ENCODE measurements at regions not wholly inside any gene's neighbourhood (a gene's known extent, or its start where the extent isn't known, plus 50 kb on each side); places are given as distances from the start of the nearest gene placed in this dataset.

- ATAC-seq (no peak), DNase-seq (no peak)
- H3K36me3 ChIP-seq (ENCODE audit: control insufficient read depth in 2 of 3, insufficient read depth in 3 of 3, low read length in 3 of 3), result no peaks in the 10 kb centered on the region
- Mint-ChIP-seq H3K27me3 (peaks cover 0 to 16% (median 0%) of the 10 kb centered on the region in 5 donors), H3K4me1 (no peaks in the 10 kb centered on the region), H3K9me3 (peaks cover 0 to 3% (median 0%) of the 10 kb centered on the region in 11 donors), H3K27ac (no peak overlapping the region), H3K4me3 (no peak overlapping the region), H3K36me3 (no peaks in the 10 kb centered on the region)
- no peaks in the 10 kb centered on the region for H3K9me3 ChIP-seq (ENCODE audit: control insufficient read depth in 2 of 3, low read length in 3 of 3)
- intact Hi-C loops (cut with micrococcal nuclease), result no loop called here
- no peak overlapping the region for H3K4me3 ChIP-seq (ENCODE audit: low read length)
- no peaks in the 10 kb centered on the region for H3K4me1 ChIP-seq (ENCODE audit: control insufficient read depth in 2 of 2, insufficient read depth in 2 of 2, low read length in 2 of 2)
- H3K27me3 ChIP-seq (ENCODE audit: control insufficient read depth in 2 of 2, insufficient read depth in 2 of 2, low read length in 2 of 2), result no peaks in the 10 kb centered on the region
- ChIA-PET POLR2A (no interaction called here), CTCF (no interaction called here)
- no peak overlapping the region for H3K27ac ChIP-seq (ENCODE audit: low read depth, low read length)
These were observed 163.9 kb downstream of the SCP2D1 start for GRCh38 chr20:18977441-18977840.

- POLR2A ChIA-PET, result no interaction called here
- DNase-seq, result no peak
- Mint-ChIP-seq H3K4me1 (no peaks in the 10 kb centered on the region), H3K9me3 (peaks cover 0 to 3% (median 0%) of the 10 kb centered on the region in 11 donors), H3K36me3 (no peaks in the 10 kb centered on the region), H3K27ac (no peak overlapping the region), H3K4me3 (no peak overlapping the region), H3K27me3 (peaks cover 0 to 16% (median 0%) of the 10 kb centered on the region in 5 donors)
- no peaks in the 10 kb centered on the region for H3K9me3 ChIP-seq (ENCODE audit: control insufficient read depth in 2 of 3, low read length in 3 of 3)
- no peak overlapping the region for H3K27ac ChIP-seq (ENCODE audit: low read depth, low read length)
- no peaks in the 10 kb centered on the region for H3K27me3 ChIP-seq (ENCODE audit: control insufficient read depth in 2 of 2, insufficient read depth in 2 of 2, low read length in 2 of 2)
- intact Hi-C loops (cut with micrococcal nuclease), result no loop called here
- no peaks in the 10 kb centered on the region for H3K36me3 ChIP-seq (ENCODE audit: control insufficient read depth in 2 of 3, insufficient read depth in 3 of 3, low read length in 3 of 3)
- H3K4me3 ChIP-seq (ENCODE audit: low read length), result no peak overlapping the region
- no peak for ATAC-seq
- CTCF ChIA-PET, result no interaction called here
- H3K4me1 ChIP-seq (ENCODE audit: control insufficient read depth in 2 of 2, insufficient read depth in 2 of 2, low read length in 2 of 2), result no peaks in the 10 kb centered on the region
These were observed 164.7 kb downstream of the SCP2D1 start for GRCh38 chr20:18978311-18978710.

- Mint-ChIP-seq H3K4me3 (no peak overlapping the region), H3K9me3 (peaks cover 0 to 3% (median 0%) of the 10 kb centered on the region in 11 donors), H3K27ac (no peak overlapping the region), H3K27me3 (peaks cover 0 to 16% (median 0%) of the 10 kb centered on the region in 5 donors), H3K4me1 (no peaks in the 10 kb centered on the region), H3K36me3 (no peaks in the 10 kb centered on the region)
- H3K27ac ChIP-seq (ENCODE audit: low read depth, low read length), result no peak overlapping the region
- ChIA-PET POLR2A (no interaction called here), CTCF (no interaction called here)
- H3K4me3 ChIP-seq (ENCODE audit: low read length), result no peak overlapping the region
- ATAC-seq (no peak), DNase-seq (no peak)
- no peaks in the 10 kb centered on the region for H3K27me3 ChIP-seq (ENCODE audit: control insufficient read depth in 2 of 2, insufficient read depth in 2 of 2, low read length in 2 of 2)
- intact Hi-C loops (cut with micrococcal nuclease), result no loop called here
- no peaks in the 10 kb centered on the region for H3K4me1 ChIP-seq (ENCODE audit: control insufficient read depth in 2 of 2, insufficient read depth in 2 of 2, low read length in 2 of 2)
- H3K9me3 ChIP-seq (ENCODE audit: control insufficient read depth in 2 of 3, low read length in 3 of 3), result no peaks in the 10 kb centered on the region
- H3K36me3 ChIP-seq (ENCODE audit: control insufficient read depth in 2 of 3, insufficient read depth in 3 of 3, low read length in 3 of 3), result no peaks in the 10 kb centered on the region
These were observed 165.5 kb downstream of the SCP2D1 start for GRCh38 chr20:18979132-18979531.

GRCh38 chr20:18981962-18982539, 168.5 kb downstream of the SCP2D1 start:
- Mint-ChIP-seq H3K4me1 (no peaks in the 10 kb centered on the region), H3K36me3 (no peaks in the 10 kb centered on the region), H3K9me3 (peaks cover 0 to 3% (median 0%) of the 10 kb centered on the region in 11 donors), H3K4me3 (no peak overlapping the region), H3K27ac (no peak overlapping the region), H3K27me3 (peaks cover 0 to 21% (median 0%) of the 10 kb centered on the region in 5 donors)
- DNase-seq (no peak), ATAC-seq (no peak)
- intact Hi-C loops (cut with micrococcal nuclease), result no loop called here
- Histone ChIP-seq H3K4me1 (ENCODE audit: control insufficient read depth in 2 of 2, insufficient read depth in 2 of 2, low read length in 2 of 2) (no peaks in the 10 kb centered on the region), H3K36me3 (ENCODE audit: control insufficient read depth in 2 of 3, insufficient read depth in 3 of 3, low read length in 3 of 3) (no peaks in the 10 kb centered on the region), H3K9me3 (ENCODE audit: control insufficient read depth in 2 of 3, low read length in 3 of 3) (no peaks in the 10 kb centered on the region), H3K27ac (ENCODE audit: low read depth, low read length) (no peak overlapping the region), H3K27me3 (ENCODE audit: control insufficient read depth in 2 of 2, insufficient read depth in 2 of 2, low read length in 2 of 2) (no peaks in the 10 kb centered on the region), H3K4me3 (ENCODE audit: low read length) (no peak overlapping the region)
- ChIA-PET POLR2A (no interaction called here), CTCF (no interaction called here)

GRCh38 chr20:18983796-18984195, 170.2 kb downstream of the SCP2D1 start:
- intact Hi-C loops (cut with micrococcal nuclease), result no loop called here
- ChIA-PET CTCF (no interaction called here), POLR2A (no interaction called here)
- no peak overlapping the region for H3K27ac ChIP-seq (ENCODE audit: low read depth, low read length)
- no peaks in the 10 kb centered on the region for H3K9me3 ChIP-seq (ENCODE audit: control insufficient read depth in 2 of 3, low read length in 3 of 3)
- ATAC-seq (no peak), DNase-seq (no peak)
- no peaks in the 10 kb centered on the region for H3K27me3 ChIP-seq (ENCODE audit: control insufficient read depth in 2 of 2, insufficient read depth in 2 of 2, low read length in 2 of 2)
- Mint-ChIP-seq H3K36me3 (no peaks in the 10 kb centered on the region), H3K27ac (no peak overlapping the region), H3K9me3 (peaks cover 0 to 2% (median 0%) of the 10 kb centered on the region in 11 donors), H3K4me1 (no peaks in the 10 kb centered on the region), H3K4me3 (no peak overlapping the region), H3K27me3 (peaks cover 0 to 23% (median 0%) of the 10 kb centered on the region in 5 donors)
- no peaks in the 10 kb centered on the region for H3K36me3 ChIP-seq (ENCODE audit: control insufficient read depth in 2 of 3, insufficient read depth in 3 of 3, low read length in 3 of 3)
- no peaks in the 10 kb centered on the region for H3K4me1 ChIP-seq (ENCODE audit: control insufficient read depth in 2 of 2, insufficient read depth in 2 of 2, low read length in 2 of 2)
- no peak overlapping the region for H3K4me3 ChIP-seq (ENCODE audit: low read length)

- POLR2A ChIA-PET, result no interaction called here
- Histone ChIP-seq H3K36me3 (ENCODE audit: control insufficient read depth in 2 of 3, insufficient read depth in 3 of 3, low read length in 3 of 3) (no peaks in the 10 kb centered on the region), H3K27me3 (ENCODE audit: control insufficient read depth in 2 of 2, insufficient read depth in 2 of 2, low read length in 2 of 2) (no peaks in the 10 kb centered on the region), H3K4me1 (ENCODE audit: control insufficient read depth in 2 of 2, insufficient read depth in 2 of 2, low read length in 2 of 2) (no peaks in the 10 kb centered on the region), H3K4me3 (ENCODE audit: low read length) (no peak overlapping the region), H3K27ac (ENCODE audit: low read depth, low read length) (no peak overlapping the region), H3K9me3 (ENCODE audit: control insufficient read depth in 2 of 3, low read length in 3 of 3) (no peaks in the 10 kb centered on the region)
- ATAC-seq (no peak), DNase-seq (no peak)
- peaks cover 0 to 2% (median 0%) of the 10 kb centered on the region in 11 donors for H3K9me3 Mint-ChIP-seq
- CTCF ChIA-PET, result no interaction called here
- H3K4me3 Mint-ChIP-seq, result no peak overlapping the region
- intact Hi-C loops (cut with micrococcal nuclease), result no loop called here
- peaks cover 0 to 23% (median 0%) of the 10 kb centered on the region in 5 donors for H3K27me3 Mint-ChIP-seq
- no peak overlapping the region for H3K27ac Mint-ChIP-seq
- H3K4me1 Mint-ChIP-seq, result no peaks in the 10 kb centered on the region
- H3K36me3 Mint-ChIP-seq, result no peaks in the 10 kb centered on the region
These were observed 170.9 kb downstream of the SCP2D1 start for GRCh38 chr20:18984238-18985200.

GRCh38 chr20:18985551-18985950, 172.0 kb downstream of the SCP2D1 start:
- H3K36me3 Mint-ChIP-seq, result no peaks in the 10 kb centered on the region
- no peak overlapping the region for H3K27ac Mint-ChIP-seq
- no peak for ATAC-seq
- Histone ChIP-seq H3K9me3 (ENCODE audit: control insufficient read depth in 2 of 3, low read length in 3 of 3) (no peaks in the 10 kb centered on the region), H3K4me1 (ENCODE audit: control insufficient read depth in 2 of 2, insufficient read depth in 2 of 2, low read length in 2 of 2) (no peaks in the 10 kb centered on the region), H3K27me3 (ENCODE audit: control insufficient read depth in 2 of 2, insufficient read depth in 2 of 2, low read length in 2 of 2) (no peaks in the 10 kb centered on the region), H3K27ac (ENCODE audit: low read depth, low read length) (no peak overlapping the region), H3K4me3 (ENCODE audit: low read length) (no peak overlapping the region), H3K36me3 (ENCODE audit: control insufficient read depth in 2 of 3, insufficient read depth in 3 of 3, low read length in 3 of 3) (no peaks in the 10 kb centered on the region)
- intact Hi-C loops (cut with micrococcal nuclease), result no loop called here
- H3K9me3 Mint-ChIP-seq, result peaks cover 0 to 2% (median 0%) of the 10 kb centered on the region in 11 donors
- H3K27me3 Mint-ChIP-seq, result peaks cover 0 to 23% (median 0%) of the 10 kb centered on the region in 5 donors
- POLR2A ChIA-PET, result no interaction called here
- CTCF ChIA-PET, result no interaction called here
- H3K4me1 Mint-ChIP-seq, result no peaks in the 10 kb centered on the region
- DNase-seq, result no peak
- no peak overlapping the region for H3K4me3 Mint-ChIP-seq
